ENCODE measurements at regions not wholly inside any gene's neighbourhood (a gene's known extent, or its start where the extent isn't known, plus 50 kb on each side); places are given as distances from the start of the nearest gene placed in this dataset.

GRCh38 chr1:43058545-43059360 is 100.1 kb upstream of the SLC2A1 start:
- Mint-ChIP-seq H3K36me3 (ENCODE audit: low read depth) (no peaks in the 10 kb centered on the region), H3K4me3 (ENCODE audit: unreplicated experiment) (no peak overlapping the region), H3K27ac (ENCODE audit: unreplicated experiment) (peak overlapping the region; percentile 33), H3K9me3 (ENCODE audit: low read depth) (no peaks in the 10 kb centered on the region), H3K27me3 (ENCODE audit: low read depth) (no peaks in the 10 kb centered on the region), H3K4me1 (ENCODE audit: low read depth) (peaks cover 37% of the 10 kb centered on the region)
- DNase-seq (ENCODE audit: low spot score) = no peak
- TF ChIP-seq CTCF (IDR thresholded peaks at IDR 0.05) = no peak

DNA sequence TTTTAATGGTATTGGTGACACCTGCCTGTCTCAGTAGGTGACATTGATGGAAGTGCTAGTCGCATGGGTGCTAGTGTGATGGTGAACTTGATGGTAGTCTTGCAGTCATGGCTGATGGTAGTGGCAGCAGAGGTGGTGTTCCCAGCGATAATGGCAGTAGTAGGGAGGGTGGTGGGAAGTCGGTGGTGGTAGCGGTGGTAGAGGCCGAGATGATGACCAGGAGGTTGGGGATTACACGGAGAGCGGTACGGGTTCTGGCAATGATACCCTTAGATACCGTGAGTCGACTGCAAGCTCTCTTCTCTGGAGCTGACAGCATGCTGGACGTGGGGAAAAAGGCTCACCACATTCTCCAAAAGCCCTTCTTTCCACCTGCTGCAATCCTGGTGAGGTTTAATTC is 99.4 kb upstream of the SLC2A1 start:
- no peak for DNase-seq (ENCODE audit: low spot score)
- Mint-ChIP-seq H3K9me3 (ENCODE audit: low read depth) (no peaks in the 10 kb centered on the region), H3K27me3 (ENCODE audit: low read depth) (no peaks in the 10 kb centered on the region), H3K36me3 (ENCODE audit: low read depth) (no peaks in the 10 kb centered on the region), H3K27ac (ENCODE audit: unreplicated experiment) (no peak overlapping the region), H3K4me1 (ENCODE audit: low read depth) (peaks cover 43% of the 10 kb centered on the region), H3K4me3 (ENCODE audit: unreplicated experiment) (no peak overlapping the region)
- no peak for TF ChIP-seq CTCF (IDR thresholded peaks at IDR 0.05)

- H3K9me3 Mint-ChIP-seq (ENCODE audit: low read depth) = no peaks in the 10 kb centered on the region
- no peaks in the 10 kb centered on the region for H3K36me3 Mint-ChIP-seq (ENCODE audit: low read depth)
- no peak overlapping the region for H3K4me3 Mint-ChIP-seq (ENCODE audit: unreplicated experiment)
- no peak for DNase-seq (ENCODE audit: low spot score)
- no peak for TF ChIP-seq CTCF (IDR thresholded peaks at IDR 0.05)
- no peaks in the 10 kb centered on the region for H3K27me3 Mint-ChIP-seq (ENCODE audit: low read depth)
- H3K27ac Mint-ChIP-seq (ENCODE audit: unreplicated experiment) = no peak overlapping the region
- H3K4me1 Mint-ChIP-seq (ENCODE audit: low read depth) = peaks cover 48% of the 10 kb centered on the region
These were observed 98.9 kb upstream of the SLC2A1 start for GRCh38 chr1:43057567-43057966.

DNA sequence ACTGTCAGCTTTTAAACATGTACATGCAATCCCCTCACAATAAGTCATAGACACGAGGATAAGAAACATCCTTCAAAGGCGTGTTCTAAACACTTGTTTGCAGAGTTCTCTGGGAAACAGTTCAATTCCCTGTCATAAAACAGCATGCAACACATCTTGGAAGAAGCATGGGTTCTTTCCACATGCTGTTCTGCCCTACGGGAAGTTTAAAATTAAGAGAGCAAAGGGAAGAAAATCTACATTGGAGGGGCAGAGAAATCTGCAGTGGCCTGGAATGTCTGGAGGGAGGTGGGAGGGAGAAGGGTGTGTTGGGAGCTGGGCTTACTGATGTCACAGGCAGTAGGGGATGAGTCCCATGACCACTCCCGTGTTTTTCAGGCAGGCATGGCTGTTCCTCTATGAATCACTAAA is 98.3 kb upstream of the SLC2A1 start:
- TF ChIP-seq CTCF (IDR thresholded peaks at IDR 0.05) = no peak
- no peak overlapping the region for H3K27ac Mint-ChIP-seq (ENCODE audit: unreplicated experiment)
- no peak for DNase-seq (ENCODE audit: low spot score)
- no peaks in the 10 kb centered on the region for H3K9me3 Mint-ChIP-seq (ENCODE audit: low read depth)
- no peaks in the 10 kb centered on the region for H3K36me3 Mint-ChIP-seq (ENCODE audit: low read depth)
- H3K27me3 Mint-ChIP-seq (ENCODE audit: low read depth) = no peaks in the 10 kb centered on the region
- H3K4me3 Mint-ChIP-seq (ENCODE audit: unreplicated experiment) = no peak overlapping the region
- H3K4me1 Mint-ChIP-seq (ENCODE audit: low read depth) = peaks cover 53% of the 10 kb centered on the region

- Mint-ChIP-seq H3K27me3 (ENCODE audit: low read depth) (no peaks in the 10 kb centered on the region), H3K9me3 (ENCODE audit: low read depth) (no peaks in the 10 kb centered on the region), H3K27ac (ENCODE audit: unreplicated experiment) (no peak overlapping the region), H3K4me3 (ENCODE audit: unreplicated experiment) (no peak overlapping the region), H3K4me1 (ENCODE audit: low read depth) (peaks cover 56% of the 10 kb centered on the region), H3K36me3 (ENCODE audit: low read depth) (no peaks in the 10 kb centered on the region)
- no peak for TF ChIP-seq CTCF (IDR thresholded peaks at IDR 0.05)
- no peak for DNase-seq (ENCODE audit: low spot score)
These were observed 97.8 kb upstream of the SLC2A1 start for GRCh38 chr1:43056460-43056859.

Data from chondrocyte (in vitro differentiated cells).